ENCODE measurements at regions not wholly inside any gene's neighbourhood (a gene's known extent, or its start where the extent isn't known, plus 50 kb on each side); places are given as distances from the start of the nearest gene placed in this dataset.
"Not testable (repeated sequence)": the region's sequence is repeated elsewhere in the genome, so short reads cannot be mapped to it uniquely, and the experiment has no call there.

- 90% methylated on average over 3 to 4 of the region's 4 CpGs for WGBS, 2 donors (ENCODE audit: low coverage in 1 of 2)
- no peak overlapping the region for H3K27ac ChIP-seq
- in situ Hi-C loops (cut with MboI; ENCODE audit: low pct_ligation_motif_present in 1 of 4, low pct_unique_long_range_greater_than_20kb in 1 of 4, low sequenced_read_pairs in 3 of 4) = no loop called here
Measured at GRCh38 chr15:69767191-69767590, 314.6 kb downstream of the RPLP1 start.

GRCh38 chr15:69769336-69769735 is 316.7 kb downstream of the RPLP1 start:
- H3K27me3 ChIP-seq; in situ Hi-C loops (cut with MboI; ENCODE audit: low pct_ligation_motif_present in 1 of 4, low pct_unique_long_range_greater_than_20kb in 1 of 4, low sequenced_read_pairs in 3 of 4); DNase-seq; H3K36me3 ChIP-seq; H3K9me3 ChIP-seq; H3K4me1 ChIP-seq; H3K4me3 ChIP-seq; H3K27ac ChIP-seq: not testable (repeated sequence)
- WGBS, 2 donors (ENCODE audit: low coverage in 1 of 2) = 71% methylated on average over 6 of the region's 6 CpGs; no CpG with 5 or more reads in 1 of the 2 donors
- intact Hi-C loops (cut with DNase I; ENCODE audit: low total_unique reads) = loop anchor here (1.0 kb wide), 1 partner anchor 34 kb away; no protein-coding TSS in a partner anchor

More at GRCh38 chr15:69767191-69767590, 314.6 kb downstream of the RPLP1 start:
- Histone ChIP-seq H3K9me3 (no peaks in the 10 kb centered on the region), H3K4me1 (no peaks in the 10 kb centered on the region), H3K4me3 (no peak overlapping the region), H3K27me3 (no peaks in the 10 kb centered on the region), H3K36me3 (no peaks in the 10 kb centered on the region)
- TF ChIP-seq CTCF (IDR thresholded peaks at IDR 0.05) (no peak), POLR2A (IDR thresholded peaks at IDR 0.05) (no peak), EP300 (IDR thresholded peaks at IDR 0.05; ENCODE audit: low read depth) (no peak), POLR2AphosphoS5 (IDR thresholded peaks at IDR 0.05) (no peak)
- intact Hi-C loops (cut with DNase I; ENCODE audit: low total_unique reads) = no loop called here
- no peak for DNase-seq

GRCh38 chr15:69774258-69774657 is 321.6 kb downstream of the RPLP1 start:
- DNase-seq; H3K36me3 ChIP-seq; in situ Hi-C loops (cut with MboI; ENCODE audit: low pct_ligation_motif_present in 1 of 4, low pct_unique_long_range_greater_than_20kb in 1 of 4, low sequenced_read_pairs in 3 of 4); H3K9me3 ChIP-seq; H3K4me3 ChIP-seq; H3K4me1 ChIP-seq; intact Hi-C loops (cut with DNase I; ENCODE audit: low total_unique reads); H3K27me3 ChIP-seq; H3K27ac ChIP-seq: not testable (repeated sequence)
- WGBS, 2 donors (ENCODE audit: low coverage in 1 of 2) = 87 to 91% methylated on average over 3 of the region's 3 CpGs

GRCh38 chr15:69774711-69775110 is 322.1 kb downstream of the RPLP1 start:
- H3K36me3 ChIP-seq; DNase-seq; H3K27me3 ChIP-seq; H3K4me3 ChIP-seq; H3K4me1 ChIP-seq; in situ Hi-C loops (cut with MboI; ENCODE audit: low pct_ligation_motif_present in 1 of 4, low pct_unique_long_range_greater_than_20kb in 1 of 4, low sequenced_read_pairs in 3 of 4); intact Hi-C loops (cut with DNase I; ENCODE audit: low total_unique reads); H3K9me3 ChIP-seq; H3K27ac ChIP-seq: not testable (repeated sequence)
- WGBS, 2 donors (ENCODE audit: low coverage in 1 of 2) = 98 to 100% methylated on average over 2 of the region's 2 CpGs

GRCh38 chr15:69777356-69777755 is 320.4 kb downstream of the TLE3 start:
- Histone ChIP-seq H3K27me3 (no peaks in the 10 kb centered on the region), H3K27ac (no peak overlapping the region), H3K36me3 (no peaks in the 10 kb centered on the region), H3K4me1 (no peaks in the 10 kb centered on the region), H3K4me3 (no peak overlapping the region), H3K9me3 (no peaks in the 10 kb centered on the region)
- WGBS, 2 donors (ENCODE audit: low coverage in 1 of 2) = 83 to 92% methylated on average over 2 of the region's 2 CpGs
- TF ChIP-seq CTCF (IDR thresholded peaks at IDR 0.05) = no peak
- TF ChIP-seq EP300 (IDR thresholded peaks at IDR 0.05; ENCODE audit: low read depth) = no peak
- no peak for TF ChIP-seq POLR2AphosphoS5 (IDR thresholded peaks at IDR 0.05)
- no peak for TF ChIP-seq POLR2A (IDR thresholded peaks at IDR 0.05)
- intact Hi-C loops (cut with DNase I; ENCODE audit: low total_unique reads) = no loop called here
- in situ Hi-C loops (cut with MboI; ENCODE audit: low pct_ligation_motif_present in 1 of 4, low pct_unique_long_range_greater_than_20kb in 1 of 4, low sequenced_read_pairs in 3 of 4) = no loop called here
- DNase-seq = no peak

GRCh38 chr15:69780374-69780773 is 317.3 kb downstream of the TLE3 start:
- intact Hi-C loops (cut with DNase I; ENCODE audit: low total_unique reads) (no loop called here), in situ Hi-C loops (cut with MboI; ENCODE audit: low pct_ligation_motif_present in 1 of 4, low pct_unique_long_range_greater_than_20kb in 1 of 4, low sequenced_read_pairs in 3 of 4) (no loop called here)
- H3K4me1 ChIP-seq = no peaks in the 10 kb centered on the region
- no peaks in the 10 kb centered on the region for H3K27me3 ChIP-seq
- WGBS, 2 donors (ENCODE audit: low coverage in 1 of 2) = 65% methylated on average over 4 to 6 of the region's 6 CpGs
- H3K36me3 ChIP-seq = no peaks in the 10 kb centered on the region
- no peaks in the 10 kb centered on the region for H3K9me3 ChIP-seq
- TF ChIP-seq POLR2AphosphoS5 (IDR thresholded peaks at IDR 0.05) (no peak), CTCF (IDR thresholded peaks at IDR 0.05) (no peak), POLR2A (IDR thresholded peaks at IDR 0.05) (no peak), EP300 (IDR thresholded peaks at IDR 0.05; ENCODE audit: low read depth) (no peak)
- DNase-seq = no peak
- no peak overlapping the region for H3K27ac ChIP-seq
- H3K4me3 ChIP-seq = no peak overlapping the region
